Fibroblast of skin of back (primary cell): ENCODE measurements at regions not wholly inside any gene's neighbourhood (a gene's known extent, or its start where the extent isn't known, plus 50 kb on each side); places are given as distances from the start of the nearest gene placed in this dataset.
A peak's percentile ranks its signal among the peaks of the same experiment; 100 is the strongest.

Source experiments
- DNase-seq: peaks from one replicate; pipeline ENCODE4 v3.0.0-alpha.2; 2013

DNA sequence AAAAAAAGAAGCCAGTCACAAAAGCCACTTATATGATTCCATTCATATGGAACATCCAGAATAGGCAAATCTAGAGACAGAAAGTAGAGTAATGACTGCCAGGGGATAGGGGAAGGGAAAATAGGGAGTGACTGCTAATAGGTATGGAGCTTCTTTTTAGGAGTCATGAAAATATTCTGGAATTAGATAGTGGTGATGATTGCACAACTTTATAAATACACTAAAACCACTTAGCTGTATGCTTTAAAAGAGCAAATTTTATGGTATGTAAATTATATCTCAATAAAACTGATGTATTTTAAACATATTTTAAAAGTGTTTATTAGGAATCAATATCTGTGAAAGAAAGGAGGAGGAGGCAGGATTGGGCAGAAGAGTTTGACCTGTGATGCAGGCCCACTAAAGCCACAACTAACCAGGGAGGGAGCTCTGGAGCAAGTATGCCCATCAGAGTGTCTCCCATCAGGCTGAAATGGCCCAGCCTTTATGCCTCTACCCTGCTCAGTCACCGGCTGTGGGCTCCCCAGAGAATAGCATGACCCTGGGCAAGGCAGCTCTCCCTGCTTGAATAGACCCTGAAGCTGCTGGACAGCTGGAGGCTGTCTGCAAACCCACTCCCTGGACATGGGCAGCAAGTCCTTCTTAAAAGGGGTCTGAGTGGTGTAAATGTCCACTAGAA is 96.0 kb upstream of the SLC44A1 start:
- no peak for DNase-seq

GRCh38 chr9:105150991-105151685 is 93.3 kb upstream of the SLC44A1 start:
- peak; percentile 70 for DNase-seq

- DNase-seq = no peak
These were observed 92.8 kb upstream of the SLC44A1 start for GRCh38 chr9:105151686-105151995.

DNA sequence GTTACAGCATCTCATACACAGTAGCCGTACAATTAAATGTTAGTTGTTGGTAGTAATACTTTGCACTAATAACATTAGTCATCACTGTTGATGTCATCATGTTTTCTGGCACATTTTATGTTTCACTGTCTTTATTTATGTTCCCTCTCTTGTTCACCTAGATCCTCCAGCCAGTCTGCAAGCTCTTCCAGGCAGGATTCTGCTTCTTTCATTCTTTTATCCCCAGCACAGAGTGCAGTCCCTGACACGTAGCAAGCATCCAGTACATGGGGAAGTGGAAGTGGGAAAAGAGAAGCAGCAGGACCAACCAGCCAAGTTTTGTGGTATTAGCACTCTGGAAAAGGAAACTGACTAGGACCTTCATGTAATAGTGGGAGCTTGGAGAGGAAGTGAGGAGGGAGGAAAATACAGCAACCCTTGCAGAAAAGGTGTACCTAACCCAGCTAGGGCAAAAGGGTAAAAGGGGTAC is 89.7 kb upstream of the SLC44A1 start:
- DNase-seq = peak; percentile 46

DNA sequence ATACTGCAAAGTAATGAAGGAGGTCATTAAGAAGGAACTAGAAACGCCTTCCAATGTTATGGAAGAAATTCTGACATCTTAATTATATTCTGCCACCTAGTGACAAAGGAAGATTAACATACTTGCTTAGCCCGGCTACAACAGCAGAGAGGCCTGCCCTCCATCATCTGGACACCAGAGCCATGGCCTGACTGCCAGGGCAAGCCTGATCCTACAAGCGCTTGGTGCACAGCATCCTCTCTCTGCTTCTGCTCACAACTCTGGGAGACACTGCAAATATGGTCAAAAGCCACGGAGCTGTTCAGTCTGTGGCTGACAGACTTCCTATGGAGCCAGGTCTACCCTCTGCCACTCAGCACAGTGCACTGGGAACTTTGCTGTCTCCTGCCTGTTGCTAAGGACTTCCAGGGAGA is 87.3 kb upstream of the SLC44A1 start:
- DNase-seq = peak; percentile 74

- DNase-seq = no peak
These were observed 86.4 kb upstream of the SLC44A1 start for GRCh38 chr9:105158020-105158419.

DNA sequence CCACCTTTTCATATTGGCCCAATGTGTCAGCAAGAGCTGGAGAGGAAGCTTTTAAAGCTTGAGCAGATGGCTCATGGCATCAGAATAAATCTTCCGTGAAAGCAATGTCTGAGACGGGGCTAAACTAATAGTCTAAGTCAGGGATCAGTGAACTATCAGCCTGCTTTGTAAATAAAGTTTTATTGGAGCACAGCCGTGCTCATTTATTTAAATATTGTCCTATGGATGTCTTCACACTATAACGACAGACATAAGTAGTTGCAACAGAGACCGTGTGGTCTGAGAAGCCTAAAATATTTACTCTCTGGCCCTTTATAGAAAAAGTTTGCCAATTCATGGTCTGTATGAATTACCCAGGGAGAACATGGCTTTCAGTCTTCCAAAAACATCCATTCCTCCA is 85.6 kb upstream of the SLC44A1 start:
- no peak for DNase-seq

DNA sequence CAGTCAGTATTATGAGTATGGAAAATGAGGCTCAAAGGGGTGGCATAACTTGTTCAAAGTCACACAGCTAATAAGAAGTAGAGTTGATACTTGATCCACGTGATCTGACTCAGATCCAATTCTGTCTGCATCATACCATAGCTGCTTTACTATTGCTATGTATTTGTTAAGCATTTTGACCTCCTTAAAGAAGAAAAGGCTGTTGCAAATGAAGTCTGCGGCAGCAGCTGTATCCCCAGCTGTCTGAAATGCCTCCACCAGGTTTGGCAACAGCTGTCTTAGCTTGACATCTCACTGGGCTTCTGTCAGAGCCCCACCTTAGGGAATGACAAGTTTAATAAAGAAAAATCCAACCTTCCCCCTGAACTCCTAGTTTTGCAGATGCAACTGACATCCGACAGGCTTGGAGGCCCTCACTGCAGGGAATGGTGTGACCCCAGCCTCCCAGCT is 75.6 kb upstream of the SLC44A1 start:
- DNase-seq = no peak

DNA sequence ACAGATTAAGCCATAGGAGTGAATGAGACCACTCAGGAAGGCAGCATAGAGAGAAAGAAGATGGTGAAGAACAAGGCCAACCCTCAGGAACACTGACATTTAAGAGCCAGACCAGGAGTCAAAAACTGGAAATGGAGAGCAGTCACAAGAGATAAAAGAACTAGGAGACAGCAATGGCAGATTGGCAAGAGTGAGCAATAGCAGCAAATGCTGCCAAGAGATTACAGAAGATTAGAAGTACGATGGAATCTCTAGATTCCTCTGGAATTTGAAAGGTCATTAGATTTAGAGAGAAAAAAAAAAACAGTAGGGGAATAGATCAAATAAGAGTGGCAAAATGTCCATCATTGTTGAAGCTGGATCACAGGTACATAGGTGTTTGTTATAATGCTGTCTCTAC is 73.4 kb upstream of the SLC44A1 start:
- no peak for DNase-seq

- DNase-seq = no peak
These were observed 72.9 kb upstream of the SLC44A1 start for GRCh38 chr9:105171589-105171988.

DNA sequence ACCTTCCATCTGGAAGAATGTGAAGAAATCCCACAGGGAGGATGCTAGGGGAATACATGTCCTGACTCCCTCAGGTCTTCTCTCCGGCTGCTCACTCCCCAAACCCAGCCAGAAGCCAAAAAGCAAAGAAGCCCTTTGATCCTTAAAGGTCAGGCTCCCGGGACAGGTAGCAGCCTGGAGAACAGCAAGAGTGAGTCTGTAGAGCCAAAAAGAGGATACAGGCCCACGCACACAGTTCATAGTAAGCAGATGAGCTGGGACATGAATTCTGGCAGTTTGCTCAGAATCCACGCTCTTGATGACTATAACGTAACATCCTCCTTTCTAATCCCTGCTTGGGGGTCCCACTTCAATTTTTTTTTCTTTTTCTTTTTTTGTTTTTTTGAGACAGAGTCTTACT is 72.0 kb upstream of the SLC44A1 start:
- no peak for DNase-seq

- no peak for DNase-seq
These were observed 71.1 kb upstream of the SLC44A1 start for GRCh38 chr9:105173306-105173705.

GRCh38 chr9:105173826-105174225 is 70.6 kb upstream of the SLC44A1 start:
- DNase-seq = no peak

GRCh38 chr9:105176194-105176593 is 68.3 kb upstream of the SLC44A1 start:
- DNase-seq = no peak

DNA sequence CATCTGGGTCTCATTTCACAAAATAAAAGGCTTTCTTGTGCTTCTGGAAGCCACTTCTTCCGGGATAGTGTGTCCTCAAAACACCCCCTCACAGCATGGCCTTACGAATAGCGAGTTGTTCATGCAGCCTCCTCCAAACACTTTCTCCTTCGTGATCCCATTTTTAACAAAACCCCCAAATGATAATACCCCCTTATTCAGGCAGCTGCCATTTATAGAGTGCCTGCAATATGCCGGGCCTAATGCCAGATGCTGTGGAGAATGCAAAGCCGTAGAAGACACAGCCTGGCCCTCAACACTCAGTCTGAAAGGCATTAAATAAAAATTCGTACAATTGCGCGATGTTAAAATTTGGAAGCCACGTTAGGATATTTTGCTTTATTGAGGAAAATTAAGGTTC is 66.4 kb upstream of the SLC44A1 start:
- DNase-seq = no peak

DNA sequence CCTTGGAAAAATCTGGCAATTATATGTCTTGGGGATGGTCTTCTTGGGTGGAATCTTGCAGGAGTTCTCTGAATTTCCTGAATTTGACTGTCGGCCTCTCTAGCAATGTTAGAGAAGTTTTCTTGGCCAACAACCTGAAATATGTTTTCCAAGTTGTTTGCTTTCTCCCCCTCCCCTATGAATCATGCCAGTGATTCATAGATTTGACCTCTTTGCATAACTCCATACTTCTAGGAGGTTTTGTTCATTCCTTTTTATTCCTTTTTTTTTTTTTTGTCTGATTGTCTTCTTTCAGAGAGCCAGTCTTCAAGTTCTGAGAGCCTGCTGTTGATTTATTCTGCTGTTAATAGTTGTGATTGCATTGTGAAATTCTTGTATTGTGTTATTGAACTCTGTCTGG is 56.7 kb upstream of the SLC44A1 start:
- peak; percentile 89 for DNase-seq

GRCh38 chr9:105188746-105189145 is 55.7 kb upstream of the SLC44A1 start:
- no peak for DNase-seq

DNA sequence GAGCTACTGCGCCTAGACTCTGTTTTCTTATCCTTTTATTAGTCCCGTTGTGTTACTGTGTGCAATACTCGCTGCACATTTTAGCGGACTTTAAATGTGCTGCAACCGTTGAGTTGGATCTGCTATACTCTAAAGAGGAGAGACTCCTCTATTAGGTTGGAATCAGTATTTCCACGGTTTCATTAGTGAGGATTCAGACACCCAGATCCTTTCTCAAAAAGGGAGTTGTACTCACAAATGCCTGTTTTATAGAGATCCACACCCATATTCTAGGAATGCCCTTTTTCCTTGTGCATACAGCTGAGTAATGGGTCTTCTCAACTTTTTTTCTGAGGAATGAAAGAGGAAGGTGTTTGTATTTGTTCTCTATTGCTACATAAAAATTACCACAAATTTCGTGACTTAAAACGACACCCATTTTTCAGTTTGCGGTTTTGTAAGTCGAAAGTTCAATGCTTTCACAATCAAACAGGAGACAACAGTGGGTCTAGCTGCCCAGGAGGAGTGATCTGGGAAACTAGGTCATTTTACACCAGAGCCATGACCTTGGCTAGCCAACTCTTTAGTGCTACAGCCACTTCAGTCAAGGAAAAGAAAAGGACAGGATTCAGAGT is 52.8 kb upstream of the SLC44A1 start:
- no peak for DNase-seq

GRCh38 chr9:105193560-105193959 is 50.9 kb upstream of the SLC44A1 start:
- no peak for DNase-seq

DNA sequence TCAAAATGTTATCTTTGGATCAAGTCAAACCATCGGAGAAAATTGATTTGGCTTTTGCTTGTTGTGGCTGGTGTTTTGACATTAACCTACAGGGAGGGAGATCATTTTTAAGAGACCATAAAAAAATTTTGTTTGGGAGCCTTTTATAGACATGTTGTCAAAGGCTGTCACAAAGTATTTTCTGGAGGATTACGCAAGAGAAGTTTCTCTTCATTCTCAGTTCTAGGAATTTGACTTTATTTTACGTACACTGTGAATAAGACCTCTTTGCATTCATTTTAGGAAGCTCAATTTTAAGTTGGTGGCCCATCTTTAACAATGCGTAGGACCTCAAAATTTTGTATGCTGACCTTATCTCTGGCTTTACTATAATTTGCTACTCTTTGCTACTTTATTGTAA is 50.2 kb upstream of the SLC44A1 start:
- DNase-seq = no peak
